A172 (cell line): ENCODE measurements at regions not wholly inside any gene's neighbourhood (a gene's known extent, or its start where the extent isn't known, plus 50 kb on each side); places are given as distances from the start of the nearest gene placed in this dataset.
A peak's percentile ranks its signal among the peaks of the same experiment; 100 is the strongest.
"Not testable (repeated sequence)": the region's sequence is repeated elsewhere in the genome, so short reads cannot be mapped to it uniquely, and the experiment has no call there.

Source experiments
- DNase-seq: peaks from one replicate; pipeline ENCODE4 v3.0.0-alpha.2; 2015; ENCODE audit warnings: low spot score

GRCh38 chr14:95597784-95598211 is 62.9 kb downstream of the GLRX5 start:
- DNase-seq, result no peak

- DNase-seq, result no peak
Observed at GRCh38 chr14:95601650-95602049, 66.8 kb downstream of the GLRX5 start.

- DNase-seq, result no peak
Observed at GRCh38 chr14:95603415-95603814, 68.6 kb downstream of the GLRX5 start.

GRCh38 chr14:95606266-95606665 is 71.4 kb downstream of the GLRX5 start:
- DNase-seq, result no peak

- DNase-seq, result no peak
Observed at GRCh38 chr14:95608637-95609235, 73.9 kb downstream of the GLRX5 start.

GRCh38 chr14:95609398-95609990 is 74.6 kb downstream of the GLRX5 start:
- peak; percentile 19 for DNase-seq

- no peak for DNase-seq
Observed at GRCh38 chr14:95611293-95611880, 74.8 kb upstream of the TCL1B start.

- peak; percentile 14 for DNase-seq
Observed at GRCh38 chr14:95614349-95614748, 71.9 kb upstream of the TCL1B start.

GRCh38 chr14:95616745-95617144 is 69.5 kb upstream of the TCL1B start:
- DNase-seq, result no peak

GRCh38 chr14:95619785-95620417 is 66.3 kb upstream of the TCL1B start:
- no peak for DNase-seq

GRCh38 chr14:95620659-95621059 is 65.6 kb upstream of the TCL1B start:
- DNase-seq, result no peak

GRCh38 chr14:95623195-95623594 is 63.0 kb upstream of the TCL1B start:
- DNase-seq, result no peak

- DNase-seq, result not testable (repeated sequence)
Observed at GRCh38 chr14:95625710-95626109, 60.5 kb upstream of the TCL1B start.

- DNase-seq, result no peak
Observed at GRCh38 chr14:95635051-95635450, 51.2 kb upstream of the TCL1B start.
